ENCODE measurements at regions not wholly inside any gene's neighbourhood (a gene's known extent, or its start where the extent isn't known, plus 50 kb on each side); places are given as distances from the start of the nearest gene placed in this dataset.
"Not testable (repeated sequence)": the region's sequence is repeated elsewhere in the genome, so short reads cannot be mapped to it uniquely, and the experiment has no call there.

DNA sequence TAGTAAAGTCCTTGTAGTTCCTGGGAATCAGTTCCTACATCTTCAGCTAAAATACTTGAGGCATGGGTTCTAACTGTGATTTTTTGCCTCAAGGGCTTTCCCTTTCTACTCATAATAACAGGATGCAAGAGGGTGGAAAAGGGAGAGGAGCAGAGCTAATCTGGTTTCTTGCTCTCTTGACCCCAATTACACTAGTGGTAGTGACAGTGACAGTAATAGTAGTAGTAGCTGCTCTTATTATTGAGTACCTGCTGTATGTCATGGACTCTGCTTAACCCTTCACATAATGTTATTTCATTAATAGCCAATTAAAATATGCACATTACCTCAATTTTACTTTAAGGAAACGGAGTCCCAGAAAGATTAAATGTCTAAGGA is 214.8 kb upstream of the HNRNPA3 start:
- H3K4me3 Mint-ChIP-seq: no peak overlapping the region
- no peak overlapping the region for H3K27ac Mint-ChIP-seq
- H3K9me3 Mint-ChIP-seq: no peaks in the 10 kb centered on the region
- no peaks in the 10 kb centered on the region for H3K36me3 Mint-ChIP-seq
- no peak for DNase-seq (ENCODE audit: low spot score in 2 of 2, unreplicated experiment in 2 of 2)
- peaks cover 25% of the 10 kb centered on the region for H3K4me1 Mint-ChIP-seq
- TF ChIP-seq, protein P1, sequence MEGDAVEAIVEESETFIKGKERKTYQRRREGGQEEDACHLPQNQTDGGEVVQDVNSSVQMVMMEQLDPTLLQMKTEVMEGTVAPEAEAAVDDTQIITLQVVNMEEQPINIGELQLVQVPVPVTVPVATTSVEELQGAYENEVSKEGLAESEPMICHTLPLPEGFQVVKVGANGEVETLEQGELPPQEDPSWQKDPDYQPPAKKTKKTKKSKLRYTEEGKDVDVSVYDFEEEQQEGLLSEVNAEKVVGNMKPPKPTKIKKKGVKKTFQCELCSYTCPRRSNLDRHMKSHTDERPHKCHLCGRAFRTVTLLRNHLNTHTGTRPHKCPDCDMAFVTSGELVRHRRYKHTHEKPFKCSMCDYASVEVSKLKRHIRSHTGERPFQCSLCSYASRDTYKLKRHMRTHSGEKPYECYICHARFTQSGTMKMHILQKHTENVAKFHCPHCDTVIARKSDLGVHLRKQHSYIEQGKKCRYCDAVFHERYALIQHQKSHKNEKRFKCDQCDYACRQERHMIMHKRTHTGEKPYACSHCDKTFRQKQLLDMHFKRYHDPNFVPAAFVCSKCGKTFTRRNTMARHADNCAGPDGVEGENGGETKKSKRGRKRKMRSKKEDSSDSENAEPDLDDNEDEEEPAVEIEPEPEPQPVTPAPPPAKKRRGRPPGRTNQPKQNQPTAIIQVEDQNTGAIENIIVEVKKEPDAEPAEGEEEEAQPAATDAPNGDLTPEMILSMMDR (IDR thresholded peaks at IDR 0.05; ENCODE audit: unreplicated experiment): no peak
- no peaks in the 10 kb centered on the region for H3K27me3 Mint-ChIP-seq (ENCODE audit: low read depth)

DNA sequence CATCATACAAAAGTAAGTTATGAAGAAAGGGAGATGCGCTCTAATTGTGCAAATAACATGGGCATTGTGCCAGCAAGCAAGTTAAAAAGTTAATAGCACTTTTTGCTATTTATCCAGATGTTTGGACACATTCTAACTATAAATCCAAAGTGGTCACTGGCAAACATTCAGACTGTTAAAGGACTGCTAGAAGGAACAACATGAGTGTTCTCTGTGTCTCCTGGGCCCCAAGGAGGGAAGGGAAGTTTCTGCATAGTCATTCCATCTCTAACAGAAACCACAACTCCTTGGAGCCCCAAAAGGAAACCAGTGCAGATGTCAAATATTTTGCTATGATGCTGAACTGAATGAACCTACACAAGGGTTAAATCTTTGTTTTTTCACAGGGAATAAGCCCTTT is 213.3 kb upstream of the HNRNPA3 start:
- Mint-ChIP-seq H3K36me3 (no peaks in the 10 kb centered on the region), H3K9me3 (no peaks in the 10 kb centered on the region), H3K4me3 (no peak overlapping the region), H3K27ac (no peak overlapping the region), H3K27me3 (ENCODE audit: low read depth) (no peaks in the 10 kb centered on the region), H3K4me1 (peaks cover 25% of the 10 kb centered on the region)
- DNase-seq (ENCODE audit: low spot score in 2 of 2, unreplicated experiment in 2 of 2): no peak
- TF ChIP-seq, protein P1 (IDR thresholded peaks at IDR 0.05; ENCODE audit: unreplicated experiment): no peak

DNA sequence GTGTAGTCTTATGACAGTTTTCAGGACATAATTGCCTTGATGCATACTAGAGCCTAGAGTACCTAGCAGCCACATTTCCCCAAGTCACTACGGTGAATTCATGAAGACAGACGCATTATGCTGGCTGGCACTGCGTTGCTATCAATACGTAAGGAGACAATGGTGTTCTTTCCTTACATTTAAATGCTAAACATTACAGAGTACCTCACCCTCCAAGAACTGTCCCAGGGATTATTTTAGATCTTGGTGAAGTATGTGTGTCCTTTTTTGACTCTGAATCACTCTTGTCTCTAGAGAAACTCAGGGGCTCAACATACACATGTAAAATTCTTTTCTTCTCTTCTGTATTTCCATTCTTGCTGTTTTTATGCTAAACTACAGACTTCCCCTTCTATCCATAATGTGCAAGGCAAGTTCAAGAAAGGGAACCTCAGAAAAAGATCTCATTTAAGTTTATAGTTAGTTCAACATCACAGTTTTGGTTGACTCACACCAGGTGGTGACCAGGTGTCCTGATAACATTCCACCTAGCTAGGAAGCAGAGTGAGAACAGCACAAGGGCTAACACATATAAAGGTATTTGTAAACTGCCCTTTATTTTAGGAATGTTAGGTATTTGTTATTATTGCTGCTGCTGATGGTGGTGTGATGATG is 212.4 kb upstream of the HNRNPA3 start:
- TF ChIP-seq, protein P1 (IDR thresholded peaks at IDR 0.05; ENCODE audit: unreplicated experiment): no peak
- H3K36me3 Mint-ChIP-seq: no peaks in the 10 kb centered on the region
- peaks cover 25% of the 10 kb centered on the region for H3K4me1 Mint-ChIP-seq
- no peak overlapping the region for H3K4me3 Mint-ChIP-seq
- no peak overlapping the region for H3K27ac Mint-ChIP-seq
- DNase-seq (ENCODE audit: low spot score in 2 of 2, unreplicated experiment in 2 of 2): no peak
- no peaks in the 10 kb centered on the region for H3K9me3 Mint-ChIP-seq
- no peaks in the 10 kb centered on the region for H3K27me3 Mint-ChIP-seq (ENCODE audit: low read depth)

DNA sequence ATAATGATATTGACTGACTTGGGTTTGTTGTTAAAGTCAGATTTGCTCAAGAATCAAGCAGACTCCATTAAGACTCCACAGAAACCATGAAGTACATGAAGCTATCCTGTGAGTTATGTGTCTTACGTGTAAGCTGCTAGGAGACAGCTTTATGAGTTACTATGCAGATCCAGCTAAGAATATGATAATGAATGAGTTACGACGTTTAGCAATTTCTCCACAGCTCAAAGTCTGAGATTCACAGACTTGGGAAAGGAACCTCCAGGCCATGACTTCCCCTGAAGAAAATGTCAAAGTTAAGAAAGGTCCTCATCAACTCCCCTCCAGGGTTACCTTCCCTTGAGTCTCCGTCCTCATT is 211.9 kb upstream of the HNRNPA3 start:
- H3K27me3 Mint-ChIP-seq (ENCODE audit: low read depth): no peaks in the 10 kb centered on the region
- no peaks in the 10 kb centered on the region for H3K36me3 Mint-ChIP-seq
- no peak for DNase-seq (ENCODE audit: low spot score in 2 of 2, unreplicated experiment in 2 of 2)
- no peak overlapping the region for H3K27ac Mint-ChIP-seq
- peaks cover under 1% of the 10 kb centered on the region for H3K9me3 Mint-ChIP-seq
- H3K4me1 Mint-ChIP-seq: peaks cover 25% of the 10 kb centered on the region
- H3K4me3 Mint-ChIP-seq: no peak overlapping the region
- TF ChIP-seq, protein P1 (IDR thresholded peaks at IDR 0.05; ENCODE audit: unreplicated experiment): no peak

DNA sequence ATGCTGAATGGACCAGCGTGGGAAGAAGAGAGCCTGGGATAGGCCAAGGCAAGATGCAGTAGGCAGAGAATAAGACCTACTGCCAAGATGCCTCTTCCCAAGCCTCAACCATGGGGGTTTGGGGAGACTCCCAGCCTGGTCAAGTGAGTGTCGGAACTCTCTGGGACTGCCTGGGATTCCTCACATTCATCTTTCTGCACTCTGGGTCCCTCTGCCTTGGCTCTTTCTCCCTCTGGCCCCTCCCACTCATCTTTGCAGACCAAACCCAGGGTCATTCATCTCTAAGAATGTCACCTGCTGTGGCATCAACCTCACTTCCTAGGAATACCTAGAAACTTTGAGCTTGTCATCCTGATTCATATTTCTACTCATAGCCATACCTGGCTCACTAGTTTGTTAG is 211.3 kb upstream of the HNRNPA3 start:
- no peak for DNase-seq (ENCODE audit: low spot score in 2 of 2, unreplicated experiment in 2 of 2)
- TF ChIP-seq, protein P1 (IDR thresholded peaks at IDR 0.05; ENCODE audit: unreplicated experiment): no peak
- H3K4me3 Mint-ChIP-seq: no peak overlapping the region
- no peaks in the 10 kb centered on the region for H3K36me3 Mint-ChIP-seq
- H3K9me3 Mint-ChIP-seq: peaks cover 6% of the 10 kb centered on the region
- H3K27ac Mint-ChIP-seq: no peak overlapping the region
- H3K27me3 Mint-ChIP-seq (ENCODE audit: low read depth): no peaks in the 10 kb centered on the region
- H3K4me1 Mint-ChIP-seq: peaks cover 25% of the 10 kb centered on the region

DNA sequence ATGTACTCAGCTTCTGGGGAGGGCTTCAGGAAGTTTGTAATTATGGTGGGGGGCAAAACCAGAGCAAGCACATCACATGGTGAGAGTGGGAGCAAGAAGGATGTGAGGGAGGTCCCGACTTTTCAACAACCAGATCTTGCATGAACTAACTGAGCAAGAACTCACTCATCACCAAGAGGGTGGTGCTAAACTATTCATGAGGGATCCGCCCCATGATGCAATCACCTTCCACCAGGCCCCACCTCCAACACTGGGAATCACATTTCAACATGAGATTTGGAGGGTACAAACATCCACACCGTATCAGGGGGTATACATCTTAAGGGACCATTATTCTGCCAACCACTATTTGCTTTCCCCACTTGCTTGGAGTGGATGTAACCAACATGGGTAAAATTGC is 209.6 kb upstream of the HNRNPA3 start:
- peaks cover 13% of the 10 kb centered on the region for H3K9me3 Mint-ChIP-seq
- H3K27me3 Mint-ChIP-seq (ENCODE audit: low read depth): no peaks in the 10 kb centered on the region
- H3K27ac Mint-ChIP-seq: no peak overlapping the region
- DNase-seq (ENCODE audit: low spot score in 2 of 2, unreplicated experiment in 2 of 2): no peak
- peaks cover 20% of the 10 kb centered on the region for H3K4me1 Mint-ChIP-seq
- TF ChIP-seq, protein P1 (IDR thresholded peaks at IDR 0.05; ENCODE audit: unreplicated experiment): no peak
- H3K4me3 Mint-ChIP-seq: no peak overlapping the region
- H3K36me3 Mint-ChIP-seq: no peaks in the 10 kb centered on the region

DNA sequence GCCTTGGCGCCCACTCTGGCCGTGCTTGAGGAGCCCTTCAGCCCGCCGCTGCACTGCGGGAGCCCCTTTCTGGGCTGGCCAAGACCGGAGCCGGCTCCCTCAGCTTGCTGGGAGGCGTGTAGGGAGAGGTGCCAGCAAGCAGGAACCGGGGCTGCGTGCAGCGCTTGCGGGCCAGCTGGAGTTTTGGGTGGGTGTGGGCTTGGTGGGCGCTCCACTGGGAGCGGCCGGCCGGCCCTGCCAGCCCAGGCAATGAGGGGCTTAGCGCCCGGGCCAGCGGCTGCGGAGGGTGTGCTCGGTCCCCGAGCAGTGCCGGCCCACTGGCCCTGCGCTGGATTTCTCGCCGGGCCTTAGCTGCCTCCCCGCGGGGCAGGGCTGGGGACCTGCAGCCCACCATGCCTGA is 204.9 kb upstream of the HNRNPA3 start:
- not testable (repeated sequence) for H3K4me3 Mint-ChIP-seq; H3K4me1 Mint-ChIP-seq; H3K27me3 Mint-ChIP-seq (ENCODE audit: low read depth); H3K27ac Mint-ChIP-seq; DNase-seq (ENCODE audit: low spot score in 2 of 2, unreplicated experiment in 2 of 2); H3K36me3 Mint-ChIP-seq
- H3K9me3 Mint-ChIP-seq: peaks cover 13% of the 10 kb centered on the region

DNA sequence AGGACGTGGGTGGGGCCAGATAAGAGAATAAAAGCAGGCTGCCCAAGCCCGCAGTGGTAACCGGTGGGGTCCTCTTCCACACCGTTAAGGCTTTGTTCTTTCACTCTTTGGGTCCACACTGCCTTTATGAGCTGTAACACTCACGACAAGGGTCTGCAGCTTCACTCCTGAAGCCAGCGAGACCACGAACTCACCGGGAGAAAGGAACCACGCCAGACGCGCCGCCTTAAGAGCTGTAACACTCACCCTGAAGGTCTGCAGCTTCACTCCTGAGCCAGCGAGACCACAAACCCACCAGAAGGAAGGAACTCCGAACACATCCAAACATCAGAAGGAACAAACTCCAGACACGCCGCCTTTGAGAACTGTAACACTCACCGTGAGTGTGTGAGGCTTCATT is 203.9 kb upstream of the HNRNPA3 start:
- not testable (repeated sequence) for H3K36me3 Mint-ChIP-seq; H3K27ac Mint-ChIP-seq; H3K4me1 Mint-ChIP-seq; H3K27me3 Mint-ChIP-seq (ENCODE audit: low read depth); DNase-seq (ENCODE audit: low spot score in 2 of 2, unreplicated experiment in 2 of 2); H3K4me3 Mint-ChIP-seq
- H3K9me3 Mint-ChIP-seq: peaks cover 13% of the 10 kb centered on the region
